ENCODE measurements at regions not wholly inside any gene's neighbourhood (a gene's known extent, or its start where the extent isn't known, plus 50 kb on each side); places are given as distances from the start of the nearest gene placed in this dataset.

DNA sequence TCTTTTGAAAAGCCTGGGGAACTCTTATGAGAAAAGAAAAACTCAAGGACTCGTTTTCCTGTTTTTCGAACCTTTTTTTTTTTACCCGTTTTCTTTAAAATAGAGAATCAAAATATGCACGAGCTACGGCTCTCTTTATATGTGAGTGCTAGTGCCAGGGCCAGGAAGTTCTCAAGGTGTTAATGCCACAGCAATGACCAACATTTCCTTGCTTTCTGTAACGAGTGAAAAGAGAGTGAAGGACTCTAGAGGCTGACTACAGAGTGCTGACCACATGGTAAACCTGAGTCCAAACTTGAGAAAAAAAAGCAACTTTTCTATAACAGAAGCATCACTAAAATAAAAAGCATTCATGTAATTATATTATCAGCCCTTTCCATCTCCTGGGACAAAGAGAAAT is 102.2 kb upstream of the SLC28A3 start:
- Histone ChIP-seq H3K27me3 (ENCODE audit: insufficient read depth, poor library complexity, severe bottlenecking) (no peaks in the 10 kb centered on the region), H3K4me3 (replicated peaks; ENCODE audit: insufficient read depth, low read length) (no peak overlapping the region), H3K27ac (replicated peaks) (no peak overlapping the region)
- no peak for DNase-seq (ENCODE audit: low read depth in 1 of 2, low spot score in 1 of 2)
- TF ChIP-seq POLR2AphosphoS5 (IDR thresholded peaks at IDR 0.05; ENCODE audit: low read depth): no peak
- TF ChIP-seq GABPA (IDR thresholded peaks at IDR 0.05; ENCODE audit: low read depth): no peak
- TF ChIP-seq, protein P1, sequence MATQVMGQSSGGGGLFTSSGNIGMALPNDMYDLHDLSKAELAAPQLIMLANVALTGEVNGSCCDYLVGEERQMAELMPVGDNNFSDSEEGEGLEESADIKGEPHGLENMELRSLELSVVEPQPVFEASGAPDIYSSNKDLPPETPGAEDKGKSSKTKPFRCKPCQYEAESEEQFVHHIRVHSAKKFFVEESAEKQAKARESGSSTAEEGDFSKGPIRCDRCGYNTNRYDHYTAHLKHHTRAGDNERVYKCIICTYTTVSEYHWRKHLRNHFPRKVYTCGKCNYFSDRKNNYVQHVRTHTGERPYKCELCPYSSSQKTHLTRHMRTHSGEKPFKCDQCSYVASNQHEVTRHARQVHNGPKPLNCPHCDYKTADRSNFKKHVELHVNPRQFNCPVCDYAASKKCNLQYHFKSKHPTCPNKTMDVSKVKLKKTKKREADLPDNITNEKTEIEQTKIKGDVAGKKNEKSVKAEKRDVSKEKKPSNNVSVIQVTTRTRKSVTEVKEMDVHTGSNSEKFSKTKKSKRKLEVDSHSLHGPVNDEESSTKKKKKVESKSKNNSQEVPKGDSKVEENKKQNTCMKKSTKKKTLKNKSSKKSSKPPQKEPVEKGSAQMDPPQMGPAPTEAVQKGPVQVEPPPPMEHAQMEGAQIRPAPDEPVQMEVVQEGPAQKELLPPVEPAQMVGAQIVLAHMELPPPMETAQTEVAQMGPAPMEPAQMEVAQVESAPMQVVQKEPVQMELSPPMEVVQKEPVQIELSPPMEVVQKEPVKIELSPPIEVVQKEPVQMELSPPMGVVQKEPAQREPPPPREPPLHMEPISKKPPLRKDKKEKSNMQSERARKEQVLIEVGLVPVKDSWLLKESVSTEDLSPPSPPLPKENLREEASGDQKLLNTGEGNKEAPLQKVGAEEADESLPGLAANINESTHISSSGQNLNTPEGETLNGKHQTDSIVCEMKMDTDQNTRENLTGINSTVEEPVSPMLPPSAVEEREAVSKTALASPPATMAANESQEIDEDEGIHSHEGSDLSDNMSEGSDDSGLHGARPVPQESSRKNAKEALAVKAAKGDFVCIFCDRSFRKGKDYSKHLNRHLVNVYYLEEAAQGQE (IDR thresholded peaks at IDR 0.05; ENCODE audit: insufficient replicate concordance, low read depth): no peak
- no peak for TF ChIP-seq SPI1 (IDR thresholded peaks at IDR 0.05; ENCODE audit: borderline replicate concordance, low read depth)
- TF ChIP-seq, protein P2, sequence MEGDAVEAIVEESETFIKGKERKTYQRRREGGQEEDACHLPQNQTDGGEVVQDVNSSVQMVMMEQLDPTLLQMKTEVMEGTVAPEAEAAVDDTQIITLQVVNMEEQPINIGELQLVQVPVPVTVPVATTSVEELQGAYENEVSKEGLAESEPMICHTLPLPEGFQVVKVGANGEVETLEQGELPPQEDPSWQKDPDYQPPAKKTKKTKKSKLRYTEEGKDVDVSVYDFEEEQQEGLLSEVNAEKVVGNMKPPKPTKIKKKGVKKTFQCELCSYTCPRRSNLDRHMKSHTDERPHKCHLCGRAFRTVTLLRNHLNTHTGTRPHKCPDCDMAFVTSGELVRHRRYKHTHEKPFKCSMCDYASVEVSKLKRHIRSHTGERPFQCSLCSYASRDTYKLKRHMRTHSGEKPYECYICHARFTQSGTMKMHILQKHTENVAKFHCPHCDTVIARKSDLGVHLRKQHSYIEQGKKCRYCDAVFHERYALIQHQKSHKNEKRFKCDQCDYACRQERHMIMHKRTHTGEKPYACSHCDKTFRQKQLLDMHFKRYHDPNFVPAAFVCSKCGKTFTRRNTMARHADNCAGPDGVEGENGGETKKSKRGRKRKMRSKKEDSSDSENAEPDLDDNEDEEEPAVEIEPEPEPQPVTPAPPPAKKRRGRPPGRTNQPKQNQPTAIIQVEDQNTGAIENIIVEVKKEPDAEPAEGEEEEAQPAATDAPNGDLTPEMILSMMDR (IDR thresholded peaks at IDR 0.05; ENCODE audit: insufficient read depth, low read length): no peak

DNA sequence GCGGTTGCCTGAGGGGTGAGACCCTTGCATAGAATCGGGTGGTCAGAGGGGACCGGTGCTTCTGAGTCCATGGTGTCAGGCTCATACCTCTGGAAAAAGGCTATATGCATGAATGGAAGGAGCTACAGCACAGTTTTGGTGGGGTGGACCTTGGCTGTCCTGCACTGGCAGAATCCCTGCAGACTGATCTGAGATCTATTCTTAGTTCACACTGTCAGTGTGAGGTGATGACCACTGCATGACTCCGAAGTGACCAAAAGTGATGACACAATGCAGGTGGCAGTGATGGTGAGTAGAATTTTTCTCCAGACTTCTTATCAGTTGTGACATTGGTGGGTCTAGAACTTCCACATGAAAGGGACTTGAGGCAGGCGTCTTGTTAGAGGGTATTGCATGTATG is 105.2 kb upstream of the SLC28A3 start:
- Histone ChIP-seq H3K27me3 (ENCODE audit: insufficient read depth, poor library complexity, severe bottlenecking) (peaks cover 2% of the 10 kb centered on the region), H3K27ac (replicated peaks) (no peak overlapping the region), H3K4me3 (replicated peaks; ENCODE audit: insufficient read depth, low read length) (no peak overlapping the region)
- TF ChIP-seq POLR2AphosphoS5 (IDR thresholded peaks at IDR 0.05; ENCODE audit: low read depth): no peak
- TF ChIP-seq, protein P1 (IDR thresholded peaks at IDR 0.05; ENCODE audit: insufficient replicate concordance, low read depth): no peak
- TF ChIP-seq SPI1 (IDR thresholded peaks at IDR 0.05; ENCODE audit: borderline replicate concordance, low read depth): no peak
- TF ChIP-seq, protein P2 (IDR thresholded peaks at IDR 0.05; ENCODE audit: insufficient read depth, low read length): no peak
- no peak for TF ChIP-seq GABPA (IDR thresholded peaks at IDR 0.05; ENCODE audit: low read depth)
- DNase-seq (ENCODE audit: low read depth in 1 of 2, low spot score in 1 of 2): no peak

DNA sequence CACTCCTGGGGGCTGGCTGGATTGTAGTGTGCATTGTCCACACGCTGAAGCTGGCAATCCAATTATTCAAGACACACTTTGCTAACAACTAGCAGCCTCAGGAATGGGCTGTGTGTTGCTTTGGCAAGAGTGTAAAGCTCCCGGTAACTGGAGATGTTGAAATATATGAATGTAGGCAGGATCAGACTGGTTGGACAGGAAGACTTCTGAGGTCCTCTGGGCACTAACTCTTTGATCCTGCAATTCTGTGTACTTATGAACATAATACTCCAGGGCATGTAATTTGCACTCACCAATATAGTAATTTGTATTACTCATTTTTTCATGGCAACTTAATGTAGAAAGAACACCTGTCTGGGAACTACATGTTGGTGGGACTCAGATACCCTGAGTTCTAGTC is 106.7 kb upstream of the SLC28A3 start:
- TF ChIP-seq, protein P2 (IDR thresholded peaks at IDR 0.05; ENCODE audit: insufficient read depth, low read length): no peak
- TF ChIP-seq SPI1 (IDR thresholded peaks at IDR 0.05; ENCODE audit: borderline replicate concordance, low read depth): no peak
- TF ChIP-seq POLR2AphosphoS5 (IDR thresholded peaks at IDR 0.05; ENCODE audit: low read depth): no peak
- no peak for TF ChIP-seq GABPA (IDR thresholded peaks at IDR 0.05; ENCODE audit: low read depth)
- TF ChIP-seq, protein P1 (IDR thresholded peaks at IDR 0.05; ENCODE audit: insufficient replicate concordance, low read depth): no peak
- Histone ChIP-seq H3K27ac (replicated peaks) (no peak overlapping the region), H3K4me3 (replicated peaks; ENCODE audit: insufficient read depth, low read length) (no peak overlapping the region), H3K27me3 (ENCODE audit: insufficient read depth, poor library complexity, severe bottlenecking) (peaks cover 2% of the 10 kb centered on the region)
- DNase-seq (ENCODE audit: low read depth in 1 of 2, low spot score in 1 of 2): no peak

Data from HL-60 (cell line).